GM18519 (cell line): ENCODE measurements at regions not wholly inside any gene's neighbourhood (a gene's known extent, or its start where the extent isn't known, plus 50 kb on each side); places are given as distances from the start of the nearest gene placed in this dataset.

Source experiments
- ATAC-seq: cut with Tn5 transposase; IDR thresholded peaks from one replicate; pipeline ENCODE4 v1.9.1; 2021; ENCODE audit warnings: mild to moderate bottlenecking, moderate library complexity; ENCODE audit not compliant: unreplicated experiment, low FRiP score

GRCh38 chr3:154496978-154497377, 67.0 kb upstream of the GPR149 start:
- no peak for ATAC-seq

- no peak for ATAC-seq
Observed at GRCh38 chr3:154496540-154496939, 66.5 kb upstream of the GPR149 start.

GRCh38 chr3:154486949-154487348, 57.0 kb upstream of the GPR149 start:
- ATAC-seq, result no peak

GRCh38 chr3:154482507-154482906, 52.5 kb upstream of the GPR149 start:
- no peak for ATAC-seq

- no peak for ATAC-seq
Observed at GRCh38 chr3:154480033-154480432, 50.0 kb upstream of the GPR149 start.
